Endodermal cell (in vitro differentiated cells): ENCODE measurements at regions not wholly inside any gene's neighbourhood (a gene's known extent, or its start where the extent isn't known, plus 50 kb on each side); places are given as distances from the start of the nearest gene placed in this dataset.
A peak's percentile ranks its signal among the peaks of the same experiment; 100 is the strongest.
"Not testable (repeated sequence)": the region's sequence is repeated elsewhere in the genome, so short reads cannot be mapped to it uniquely, and the experiment has no call there.

ENCODE experiments used
- DNase-seq: peaks from one replicate; pipeline ENCODE4 v3.0.0-alpha.2; 2017
- H3K27ac ChIP-seq: 2 replicates; pipeline ENCODE4 v1.5.1; 2013; ENCODE audit warnings: mild to moderate bottlenecking, low read depth, low read length, moderate library complexity
- H3K27me3 ChIP-seq: 2 replicates; pipeline ENCODE4 v1.6.1; 2013; ENCODE audit warnings: mild to moderate bottlenecking, low read length, moderate library complexity; ENCODE audit not compliant: insufficient read depth, control insufficient read depth, poor library complexity, severe bottlenecking
- H3K36me3 ChIP-seq: 2 replicates; pipeline ENCODE4 v1.7.0; 2013; ENCODE audit warnings: mild to moderate bottlenecking, low read length, moderate library complexity; ENCODE audit not compliant: control insufficient read depth, insufficient read depth
- H3K4me1 ChIP-seq: one replicate; pipeline ENCODE4 v1.7.0; 2013; ENCODE audit warnings: low read length; ENCODE audit not compliant: control insufficient read depth, insufficient read depth
- H3K4me3 ChIP-seq: 2 replicates; pipeline ENCODE4 v1.5.1; 2013; ENCODE audit warnings: mild to moderate bottlenecking, low read length, moderate library complexity
- H3K9ac ChIP-seq: 2 replicates; pipeline ENCODE4 v1.6.1; 2013; ENCODE audit warnings: mild to moderate bottlenecking, low read length, moderate library complexity; ENCODE audit not compliant: poor library complexity, severe bottlenecking; ENCODE audit errors: extremely low read depth
- H3K9me3 ChIP-seq: 2 replicates; pipeline ENCODE4 v1.6.1; 2013; ENCODE audit warnings: mild to moderate bottlenecking, low read length, moderate library complexity; ENCODE audit not compliant: control insufficient read depth
- H3K27ac Mint-ChIP-seq: 2 replicates; pipeline ENCODE4 v1.8.0; 2020; ENCODE audit warnings: mixed read lengths
- H3K27me3 Mint-ChIP-seq: 2 replicates; pipeline ENCODE4 v1.8.0; 2021; ENCODE audit warnings: mild to moderate bottlenecking, mixed read lengths; ENCODE audit not compliant: insufficient read depth
- H3K36me3 Mint-ChIP-seq: 2 replicates; pipeline ENCODE4 v1.8.0; 2020; ENCODE audit warnings: low read depth, mixed read lengths
- H3K4me1 Mint-ChIP-seq: 2 replicates; pipeline ENCODE4 v1.8.0; 2020; ENCODE audit warnings: mixed read lengths
- H3K4me3 Mint-ChIP-seq: 2 replicates; pipeline ENCODE4 v1.8.0; 2020; ENCODE audit warnings: mild to moderate bottlenecking, moderate library complexity, mixed read lengths
- H3K9me3 Mint-ChIP-seq: 2 replicates; pipeline ENCODE4 v1.8.0; 2020; ENCODE audit warnings: mild to moderate bottlenecking, mixed read lengths
- WGBS, 2 experiments: methylation state at CpG; one replicate each; pipeline versions ENCODE4 v1.1.5 to v1.1.7; 2013; ENCODE audit warnings: missing lambda C conversion rate in 2 of 2, mixed read lengths in 1 of 2; ENCODE audit not compliant: insufficient coverage in 1 of 2, insufficient read length in 1 of 2; 5-methylcytosine and 5-hydroxymethylcytosine counted together
- TF ChIP-seq, protein P1 (sequence below): fragments of 200-600 bp; sonication (generic); conservative IDR thresholded peaks from 2 replicates; pipeline ENCODE4 v1.5.0; 2021; ENCODE audit warnings: antibody characterized with exemption, mild to moderate bottlenecking

GRCh38 chr12:131413471-131413870 is 297.4 kb upstream of the SFSWAP start:
- no peak overlapping the region for H3K4me3 Mint-ChIP-seq
- TF ChIP-seq, protein P1, sequence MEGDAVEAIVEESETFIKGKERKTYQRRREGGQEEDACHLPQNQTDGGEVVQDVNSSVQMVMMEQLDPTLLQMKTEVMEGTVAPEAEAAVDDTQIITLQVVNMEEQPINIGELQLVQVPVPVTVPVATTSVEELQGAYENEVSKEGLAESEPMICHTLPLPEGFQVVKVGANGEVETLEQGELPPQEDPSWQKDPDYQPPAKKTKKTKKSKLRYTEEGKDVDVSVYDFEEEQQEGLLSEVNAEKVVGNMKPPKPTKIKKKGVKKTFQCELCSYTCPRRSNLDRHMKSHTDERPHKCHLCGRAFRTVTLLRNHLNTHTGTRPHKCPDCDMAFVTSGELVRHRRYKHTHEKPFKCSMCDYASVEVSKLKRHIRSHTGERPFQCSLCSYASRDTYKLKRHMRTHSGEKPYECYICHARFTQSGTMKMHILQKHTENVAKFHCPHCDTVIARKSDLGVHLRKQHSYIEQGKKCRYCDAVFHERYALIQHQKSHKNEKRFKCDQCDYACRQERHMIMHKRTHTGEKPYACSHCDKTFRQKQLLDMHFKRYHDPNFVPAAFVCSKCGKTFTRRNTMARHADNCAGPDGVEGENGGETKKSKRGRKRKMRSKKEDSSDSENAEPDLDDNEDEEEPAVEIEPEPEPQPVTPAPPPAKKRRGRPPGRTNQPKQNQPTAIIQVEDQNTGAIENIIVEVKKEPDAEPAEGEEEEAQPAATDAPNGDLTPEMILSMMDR, result no peak
- H3K4me1 Mint-ChIP-seq, result no peaks in the 10 kb centered on the region
- H3K27me3 ChIP-seq, result no peaks in the 10 kb centered on the region
- H3K9ac ChIP-seq, result no peak overlapping the region
- H3K9me3 ChIP-seq, result no peaks in the 10 kb centered on the region
- no peak overlapping the region for H3K27ac Mint-ChIP-seq
- H3K4me1 ChIP-seq, result no peaks in the 10 kb centered on the region
- no peak overlapping the region for H3K4me3 ChIP-seq
- H3K9me3 Mint-ChIP-seq, result peaks cover 18% of the 10 kb centered on the region
- DNase-seq, result no peak
- no peak overlapping the region for H3K27ac ChIP-seq
- H3K27me3 Mint-ChIP-seq, result peaks cover 12% of the 10 kb centered on the region
- no peaks in the 10 kb centered on the region for H3K36me3 ChIP-seq
- H3K36me3 Mint-ChIP-seq, result no peaks in the 10 kb centered on the region
- 89 to 100% methylated on average over 4 to 12 of the region's 12 CpGs for WGBS, 2 experiments

DNA sequence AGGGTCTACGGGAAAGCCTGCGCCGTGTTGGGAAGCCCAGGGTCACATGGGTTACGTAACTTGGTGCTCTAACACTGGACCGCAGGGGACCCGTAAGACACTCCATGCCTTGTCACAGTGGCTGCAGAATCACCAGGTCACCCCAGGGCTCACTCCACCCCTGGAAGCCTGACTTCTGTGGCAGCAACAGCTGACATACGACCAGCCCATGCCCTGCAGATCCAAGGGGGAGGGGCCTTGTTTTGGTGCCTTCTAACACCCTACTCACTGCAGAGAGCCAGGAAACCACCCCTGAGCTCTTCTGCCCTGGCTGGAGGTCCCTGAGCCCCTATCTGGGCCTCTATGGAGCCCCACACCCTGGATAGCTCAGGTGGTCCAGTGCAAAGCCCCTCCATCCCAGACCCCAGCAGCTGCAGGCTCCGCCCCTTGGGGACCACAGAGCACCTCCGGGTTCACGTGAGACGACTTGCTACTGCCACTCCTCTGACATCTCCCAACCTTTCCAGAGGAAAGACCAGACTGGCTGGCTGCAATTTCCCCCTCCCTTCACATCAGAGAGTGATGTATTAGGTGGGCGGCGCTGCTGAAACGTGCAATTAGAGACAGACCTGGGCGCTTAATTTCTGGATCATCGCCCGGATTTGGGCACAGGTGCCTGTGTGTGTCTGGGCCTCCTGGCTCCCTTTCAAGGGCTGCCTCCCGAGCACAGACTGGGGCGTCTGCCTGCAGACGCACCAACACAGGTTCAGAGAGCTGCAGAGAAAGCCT is 296.6 kb upstream of the SFSWAP start:
- not testable (repeated sequence) for H3K4me3 Mint-ChIP-seq, H3K4me1 ChIP-seq, H3K27ac Mint-ChIP-seq, H3K36me3 Mint-ChIP-seq, H3K36me3 ChIP-seq, H3K9me3 ChIP-seq, H3K4me3 ChIP-seq, H3K27ac ChIP-seq, DNase-seq, H3K9ac ChIP-seq, H3K27me3 ChIP-seq, H3K4me1 Mint-ChIP-seq
- peaks cover 14% of the 10 kb centered on the region for H3K27me3 Mint-ChIP-seq
- 86% methylated on average over 7 of the region's 20 CpGs; no CpG with 5 or more reads in 1 of the 2 experiments for whole genome bisulfite sequencing, 2 experiments
- H3K9me3 Mint-ChIP-seq, result peaks cover 22% of the 10 kb centered on the region

GRCh38 chr12:131415781-131416180 is 295.1 kb upstream of the SFSWAP start:
- no peak overlapping the region for H3K4me3 ChIP-seq
- Mint-ChIP-seq H3K36me3 (no peaks in the 10 kb centered on the region), H3K27me3 (peaks cover 10% of the 10 kb centered on the region), H3K9me3 (peaks cover 23% of the 10 kb centered on the region), H3K27ac (no peak overlapping the region), H3K4me1 (no peaks in the 10 kb centered on the region), H3K4me3 (no peak overlapping the region)
- TF ChIP-seq, protein P1, result no peak
- H3K27me3 ChIP-seq, result no peaks in the 10 kb centered on the region
- peak; percentile 80 for DNase-seq
- H3K9ac ChIP-seq, result no peak overlapping the region
- H3K4me1 ChIP-seq, result no peaks in the 10 kb centered on the region
- H3K9me3 ChIP-seq, result no peaks in the 10 kb centered on the region
- no peaks in the 10 kb centered on the region for H3K36me3 ChIP-seq
- H3K27ac ChIP-seq, result no peak overlapping the region
- 88 to 97% methylated on average over 3 to 4 of the region's 4 CpGs for WGBS, 2 experiments
